Parathyroid adenoma (tissue), 2 donors: ENCODE measurements at regions not wholly inside any gene's neighbourhood (a gene's known extent, or its start where the extent isn't known, plus 50 kb on each side); places are given as distances from the start of the nearest gene placed in this dataset.

Experiments used
- H2AFZ ChIP-seq: fragments of 300-600 bp; sonication (generic); one replicate; pipeline ENCODE4 v1.7.0; 2017; ENCODE audit warnings: antibody characterized with exemption, mild to moderate bottlenecking
- H3K27ac ChIP-seq: fragments of 300-600 bp; sonication (generic); one replicate; pipeline ENCODE4 v1.7.0; 2017
- H3K27me3 ChIP-seq: fragments of 300-600 bp; sonication (generic); one replicate; pipeline ENCODE4 v1.7.0; 2017; ENCODE audit warnings: low read length; ENCODE audit not compliant: control insufficient read depth, insufficient read depth
- H3K36me3 ChIP-seq: fragments of 300-600 bp; sonication (generic); one replicate; pipeline ENCODE4 v1.7.0; 2017; ENCODE audit warnings: low read length; ENCODE audit not compliant: control insufficient read depth, insufficient read depth
- H3K4me1 ChIP-seq: fragments of 300-600 bp; sonication (generic); one replicate; pipeline ENCODE4 v1.7.0; 2017; ENCODE audit warnings: control low read depth
- H3K4me2 ChIP-seq: fragments of 300-600 bp; sonication (generic); one replicate; pipeline ENCODE4 v1.7.0; 2017; ENCODE audit warnings: low read length
- H3K4me3 ChIP-seq: fragments of 300-600 bp; sonication (generic); one replicate; pipeline ENCODE4 v1.7.0; 2017; ENCODE audit warnings: low read depth, low read length
- H3K79me2 ChIP-seq: fragments of 300-600 bp; sonication (generic); one replicate; pipeline ENCODE4 v1.7.0; 2017; ENCODE audit warnings: control low read depth
- H3K9ac ChIP-seq: fragments of 300-600 bp; sonication (generic); one replicate; pipeline ENCODE4 v1.7.0; 2017; ENCODE audit warnings: mild to moderate bottlenecking
- H3K9me3 ChIP-seq: fragments of 300-600 bp; sonication (generic); one replicate; pipeline ENCODE4 v1.7.0; 2017; ENCODE audit warnings: low read length; ENCODE audit not compliant: control insufficient read depth
- CTCF ChIP-seq: fragments of 300-600 bp; sonication (generic); IDR thresholded peaks from one replicate; pipeline ENCODE4 v1.7.0; 2017; ENCODE audit warnings: antibody characterized with exemption, mild to moderate bottlenecking
- donor health status: primary hyperparathyroidism.

DNA sequence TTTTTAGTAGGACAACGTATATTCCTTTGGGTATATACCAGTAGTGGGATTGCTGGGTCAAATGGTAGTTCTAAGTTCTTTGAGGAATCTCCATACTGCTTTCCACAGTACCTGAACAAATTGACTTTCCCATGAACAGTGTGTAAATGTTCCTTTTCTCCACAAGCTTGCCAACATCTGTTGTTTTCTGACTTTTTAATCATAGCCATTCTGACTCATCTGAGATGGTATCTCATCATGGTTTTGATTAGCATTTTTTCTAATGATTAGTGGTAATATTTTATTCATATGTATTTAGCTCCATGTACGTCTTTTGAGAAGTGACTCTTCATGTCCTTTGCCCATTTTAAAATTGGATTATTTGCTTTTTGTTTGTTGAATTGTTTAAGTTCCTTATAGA, 58.4 kb upstream of the CERS6 start:
- Histone ChIP-seq H2AFZ (no peak overlapping the region), H3K27ac (no peak overlapping the region), H3K79me2 (no peaks in the 10 kb centered on the region), H3K9ac (no peak overlapping the region), H3K36me3 (peaks cover 3% of the 10 kb centered on the region), H3K27me3 (no peaks in the 10 kb centered on the region), H3K4me1 (no peaks in the 10 kb centered on the region), H3K4me3 (no peak overlapping the region), H3K4me2 (no peak overlapping the region), H3K9me3 (no peaks in the 10 kb centered on the region)
- TF ChIP-seq CTCF: no peak

DNA sequence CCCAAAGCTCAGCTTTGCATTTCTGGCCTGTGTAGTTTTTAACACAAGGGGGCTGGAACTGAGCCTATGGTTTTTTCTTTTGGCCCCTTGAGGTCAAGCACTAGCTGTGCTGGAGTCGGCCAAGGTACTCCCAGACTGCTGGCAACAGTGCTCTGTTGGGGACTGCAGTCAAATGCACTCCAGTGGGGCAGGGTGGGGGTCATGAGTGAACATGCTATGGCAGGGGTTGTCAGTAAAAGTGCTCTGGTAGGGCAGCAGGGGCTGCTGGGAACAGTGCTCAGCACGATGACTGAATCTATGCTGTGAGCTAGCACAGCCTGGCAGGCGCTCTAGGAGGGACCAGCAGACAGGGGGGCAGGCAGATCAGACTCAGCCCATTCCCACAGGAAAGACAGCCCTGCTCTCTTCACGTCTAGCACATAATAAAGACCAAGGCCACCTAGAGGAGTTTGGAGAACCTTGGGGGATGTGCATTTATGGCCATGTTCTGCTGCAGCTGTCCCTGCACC, 55.0 kb upstream of the CERS6 start:
- peaks cover 3% of the 10 kb centered on the region for H3K36me3 ChIP-seq
- H2AFZ ChIP-seq: no peak overlapping the region
- H3K27ac ChIP-seq: no peak overlapping the region
- no peak overlapping the region for H3K9ac ChIP-seq
- H3K79me2 ChIP-seq: no peaks in the 10 kb centered on the region
- no peaks in the 10 kb centered on the region for H3K9me3 ChIP-seq
- TF ChIP-seq CTCF: no peak
- no peaks in the 10 kb centered on the region for H3K4me1 ChIP-seq
- no peaks in the 10 kb centered on the region for H3K27me3 ChIP-seq
- H3K4me2 ChIP-seq: no peak overlapping the region
- no peak overlapping the region for H3K4me3 ChIP-seq

GRCh38 chr2:168401771-168402170, 54.3 kb upstream of the CERS6 start:
- H3K36me3 ChIP-seq: peaks cover 3% of the 10 kb centered on the region
- no peak overlapping the region for H2AFZ ChIP-seq
- no peaks in the 10 kb centered on the region for H3K9me3 ChIP-seq
- TF ChIP-seq CTCF: no peak
- H3K4me3 ChIP-seq: no peak overlapping the region
- no peak overlapping the region for H3K27ac ChIP-seq
- H3K79me2 ChIP-seq: no peaks in the 10 kb centered on the region
- H3K9ac ChIP-seq: no peak overlapping the region
- no peak overlapping the region for H3K4me2 ChIP-seq
- H3K4me1 ChIP-seq: no peaks in the 10 kb centered on the region
- H3K27me3 ChIP-seq: no peaks in the 10 kb centered on the region

- no peak for TF ChIP-seq CTCF
- H3K36me3 ChIP-seq: peaks cover 3% of the 10 kb centered on the region
These were observed 53.5 kb upstream of the CERS6 start for GRCh38 chr2:168402531-168402930.

DNA sequence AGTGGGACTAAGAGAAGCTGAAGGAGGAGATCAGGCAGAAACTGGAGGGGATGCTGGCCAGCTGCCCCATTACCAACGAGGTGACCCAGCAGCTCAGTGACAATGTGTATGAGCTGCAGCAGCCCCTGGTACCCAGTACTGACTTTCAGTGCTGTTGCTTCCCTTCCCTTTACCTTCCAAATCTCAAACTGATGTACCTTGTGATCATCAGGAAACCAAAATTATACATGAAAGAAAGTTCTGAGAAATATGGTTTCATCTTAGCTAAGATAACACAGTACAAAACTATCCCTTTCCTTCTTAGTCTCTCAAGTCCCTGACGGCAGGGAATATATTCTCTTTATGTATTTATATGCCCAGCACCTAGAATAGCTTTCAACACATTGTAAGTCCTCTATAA, 52.3 kb upstream of the CERS6 start:
- no peak for TF ChIP-seq CTCF

More at GRCh38 chr2:168402531-168402930, 53.5 kb upstream of the CERS6 start:
- Histone ChIP-seq H3K9me3 (no peaks in the 10 kb centered on the region), H3K27ac (no peak overlapping the region), H3K4me1 (no peaks in the 10 kb centered on the region), H3K4me3 (no peak overlapping the region), H3K4me2 (no peak overlapping the region), H3K79me2 (no peaks in the 10 kb centered on the region), H2AFZ (no peak overlapping the region), H3K9ac (no peak overlapping the region), H3K27me3 (no peaks in the 10 kb centered on the region)

More for the DNA sequence above, 52.3 kb upstream of the CERS6 start:
- no peak overlapping the region for H3K4me2 ChIP-seq
- no peaks in the 10 kb centered on the region for H3K4me1 ChIP-seq
- no peak overlapping the region for H3K9ac ChIP-seq
- no peaks in the 10 kb centered on the region for H3K9me3 ChIP-seq
- H3K4me3 ChIP-seq: no peak overlapping the region
- H3K36me3 ChIP-seq: peaks cover 2% of the 10 kb centered on the region
- no peak overlapping the region for H3K27ac ChIP-seq
- no peaks in the 10 kb centered on the region for H3K79me2 ChIP-seq
- no peak overlapping the region for H2AFZ ChIP-seq
- no peaks in the 10 kb centered on the region for H3K27me3 ChIP-seq
